K562 (cell line): ENCODE measurements at regions not wholly inside any gene's neighbourhood (a gene's known extent, or its start where the extent isn't known, plus 50 kb on each side); places are given as distances from the start of the nearest gene placed in this dataset.

Source experiments
- CBX2 ChIP-seq: fragments of 200-600 bp; sonication (generic); IDR thresholded peaks from one replicate; pipeline ENCODE4 v1.6.1; 2012; ENCODE audit warnings: mild to moderate bottlenecking, low read length, inconsistent platforms; ENCODE audit not compliant: insufficient read depth, poor library complexity, severe bottlenecking
- ZNF778 ChIP-seq: fragments of 450-650 bp; formaldehyde crosslinking; IDR thresholded peaks from 2 replicates; pipeline ENCODE4 v1.4.0; 2020; ENCODE audit warnings: mild to moderate bottlenecking, moderate library complexity
- TF ChIP-seq, protein P1 (sequence below): IDR thresholded peaks from 2 replicates; pipeline ENCODE4 v1.6.1; 2011; ENCODE audit not compliant: insufficient read length; ENCODE audit errors: extremely low read depth

- TF ChIP-seq CBX2 (no peak), ZNF778 (CRISPR knock-in tag) (no peak)
- TF ChIP-seq, protein P1, sequence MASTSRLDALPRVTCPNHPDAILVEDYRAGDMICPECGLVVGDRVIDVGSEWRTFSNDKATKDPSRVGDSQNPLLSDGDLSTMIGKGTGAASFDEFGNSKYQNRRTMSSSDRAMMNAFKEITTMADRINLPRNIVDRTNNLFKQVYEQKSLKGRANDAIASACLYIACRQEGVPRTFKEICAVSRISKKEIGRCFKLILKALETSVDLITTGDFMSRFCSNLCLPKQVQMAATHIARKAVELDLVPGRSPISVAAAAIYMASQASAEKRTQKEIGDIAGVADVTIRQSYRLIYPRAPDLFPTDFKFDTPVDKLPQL: no peak
Measured at GRCh38 chr2:41872646-41873045, 175.2 kb upstream of the PKDCC start.
